Vagina (tissue), 2 donors: ENCODE measurements at regions not wholly inside any gene's neighbourhood (a gene's known extent, or its start where the extent isn't known, plus 50 kb on each side); places are given as distances from the start of the nearest gene placed in this dataset.

Experiments
- CTCF ChIP-seq, 3 experiments: fragments of 450-650 bp in 2 of 3; fragments of 200-600 bp in 1 of 3; sonication (generic) in 1 of 3; IDR thresholded peaks; one replicate each; pipeline ENCODE4 v1.5.1; 2017 to 2019; ENCODE audit warnings: antibody characterized with exemption in 3 of 3, mild to moderate bottlenecking in 2 of 3, moderate library complexity in 2 of 3
- POLR2A ChIP-seq, 2 donors: fragments of 450-650 bp; IDR thresholded peaks; one replicate each; pipeline ENCODE4 v1.6.1; 2017; ENCODE audit warnings: antibody characterized with exemption in 2 of 2, mild to moderate bottlenecking in 2 of 2, moderate library complexity in 2 of 2
- POLR2AphosphoS5 ChIP-seq, 2 donors: sonication (generic); formaldehyde crosslinking; IDR thresholded peaks; one replicate each; pipeline ENCODE4 v1.9.0; 2017; ENCODE audit warnings: antibody characterized with exemption in 2 of 2, mild to moderate bottlenecking in 2 of 2, low read depth in 1 of 2; ENCODE audit not compliant: insufficient read depth in 1 of 2

GRCh38 chr2:145721681-145722080 lies 1201.8 kb upstream of the ZEB2 start:
- TF ChIP-seq CTCF (IDR thresholded peaks at IDR 0.05) = no peak
- TF ChIP-seq POLR2AphosphoS5 (IDR thresholded peaks at IDR 0.05; ENCODE audit: insufficient read depth in 1 of 2, low read depth in 1 of 2) = no peak
- TF ChIP-seq POLR2A (IDR thresholded peaks at IDR 0.05) = no peak
